ENCODE measurements at regions not wholly inside any gene's neighbourhood (a gene's known extent, or its start where the extent isn't known, plus 50 kb on each side); places are given as distances from the start of the nearest gene placed in this dataset.

DNA sequence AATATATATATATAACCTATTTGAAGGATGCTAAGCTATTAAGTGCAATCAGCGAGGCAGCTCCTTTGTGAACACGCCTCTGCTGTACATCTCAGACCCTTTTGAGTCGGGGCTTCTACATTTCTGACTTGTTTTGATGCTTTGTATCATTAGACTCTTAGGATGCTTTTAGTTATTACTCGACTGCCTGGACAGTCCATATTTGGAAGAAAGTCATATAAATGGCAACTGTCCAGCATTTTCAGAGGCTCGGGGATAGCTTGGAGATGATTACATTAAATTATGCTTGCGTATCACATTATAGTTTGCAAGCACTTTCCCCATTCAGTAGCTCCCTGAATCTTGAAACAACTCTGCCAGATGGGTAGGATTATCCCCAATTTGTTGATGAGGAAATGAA, 257.9 kb downstream of the PTEN start:
- no peaks in the 10 kb centered on the region for H3K9me3 ChIP-seq (ENCODE audit: control insufficient read depth in 1 of 2, low read length in 2 of 2)
- H3K27me3 ChIP-seq (ENCODE audit: low read depth, low read length): no peaks in the 10 kb centered on the region
- H3K27ac ChIP-seq (ENCODE audit: low read length): no peak overlapping the region
- H3K4me1 ChIP-seq (ENCODE audit: control insufficient read depth in 1 of 2, insufficient read depth in 2 of 2, low read length in 2 of 2): no peaks in the 10 kb centered on the region
- no peak overlapping the region for H3K4me3 ChIP-seq (ENCODE audit: low read depth in 1 of 2, low read length in 2 of 2)
- no peaks in the 10 kb centered on the region for H3K36me3 ChIP-seq (ENCODE audit: control insufficient read depth in 1 of 2, insufficient read depth in 2 of 2, low read length in 2 of 2)

DNA sequence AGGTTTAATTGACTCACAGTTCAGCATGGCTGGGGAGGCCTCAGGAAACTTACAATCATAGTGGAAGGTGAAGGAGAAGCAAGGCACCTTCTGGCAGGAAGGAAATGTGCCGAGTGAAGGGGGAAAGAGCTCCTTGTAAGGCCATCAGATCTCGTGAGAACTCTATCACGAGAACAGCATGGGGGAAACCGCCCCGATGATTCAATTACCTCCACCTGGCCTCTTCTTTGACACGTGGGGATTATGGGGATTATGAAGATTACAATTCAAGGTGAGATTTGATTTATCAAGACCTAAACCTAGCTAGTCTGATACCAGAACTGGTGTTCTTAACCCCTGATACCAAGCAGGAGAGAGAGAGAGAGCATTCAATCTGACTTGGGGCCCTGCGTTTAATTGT, 258.7 kb downstream of the PTEN start:
- H3K4me1 ChIP-seq (ENCODE audit: control insufficient read depth in 1 of 2, insufficient read depth in 2 of 2, low read length in 2 of 2): no peaks in the 10 kb centered on the region
- no peaks in the 10 kb centered on the region for H3K9me3 ChIP-seq (ENCODE audit: control insufficient read depth in 1 of 2, low read length in 2 of 2)
- H3K4me3 ChIP-seq (ENCODE audit: low read depth in 1 of 2, low read length in 2 of 2): no peak overlapping the region
- no peaks in the 10 kb centered on the region for H3K36me3 ChIP-seq (ENCODE audit: control insufficient read depth in 1 of 2, insufficient read depth in 2 of 2, low read length in 2 of 2)
- no peaks in the 10 kb centered on the region for H3K27me3 ChIP-seq (ENCODE audit: low read depth, low read length)
- H3K27ac ChIP-seq (ENCODE audit: low read length): no peak overlapping the region

DNA sequence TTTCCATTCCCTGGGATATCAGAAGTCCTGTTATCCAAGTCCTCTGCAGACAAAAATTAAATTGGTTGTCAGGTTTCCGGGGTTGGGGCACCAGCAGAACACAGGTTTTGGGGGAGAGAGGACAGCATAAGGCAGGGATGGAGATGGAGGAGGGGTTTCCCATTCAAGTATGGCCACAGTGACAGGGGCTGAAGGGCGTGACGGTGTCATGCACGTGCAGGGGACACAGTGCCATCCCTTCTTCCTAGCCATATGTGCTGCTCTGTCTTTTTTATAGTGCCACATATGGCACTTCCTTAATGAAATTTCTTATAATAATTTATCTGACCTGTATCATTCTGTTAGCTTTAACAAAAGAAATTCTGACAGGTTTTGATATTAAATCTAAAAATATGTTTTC, 259.2 kb downstream of the PTEN start:
- Histone ChIP-seq H3K27ac (ENCODE audit: low read length) (no peak overlapping the region), H3K9me3 (ENCODE audit: control insufficient read depth in 1 of 2, low read length in 2 of 2) (no peaks in the 10 kb centered on the region), H3K27me3 (ENCODE audit: low read depth, low read length) (no peaks in the 10 kb centered on the region), H3K36me3 (ENCODE audit: control insufficient read depth in 1 of 2, insufficient read depth in 2 of 2, low read length in 2 of 2) (no peaks in the 10 kb centered on the region), H3K4me1 (ENCODE audit: control insufficient read depth in 1 of 2, insufficient read depth in 2 of 2, low read length in 2 of 2) (no peaks in the 10 kb centered on the region), H3K4me3 (ENCODE audit: low read depth in 1 of 2, low read length in 2 of 2) (no peak overlapping the region)

DNA sequence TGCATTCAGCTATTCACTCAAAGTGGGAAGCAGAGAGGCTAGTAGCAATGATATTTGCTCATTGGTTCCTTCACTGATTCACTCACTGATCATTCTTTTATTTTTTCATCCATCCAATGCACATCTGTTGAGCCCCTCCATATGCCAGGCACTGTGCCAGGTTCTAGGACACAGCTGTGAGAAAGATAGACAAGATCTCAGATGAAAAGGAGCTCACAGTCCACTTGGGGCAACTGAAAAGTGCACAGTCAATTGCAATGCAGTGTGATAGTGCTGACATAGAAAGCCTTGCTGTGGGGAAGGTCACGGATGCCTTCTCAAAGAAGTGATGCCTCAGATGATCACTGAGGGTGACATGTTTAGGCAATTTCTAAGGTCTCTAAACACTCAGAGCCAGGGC, 262.3 kb downstream of the PTEN start:
- Histone ChIP-seq H3K36me3 (ENCODE audit: control insufficient read depth in 1 of 2, insufficient read depth in 2 of 2, low read length in 2 of 2) (no peaks in the 10 kb centered on the region), H3K27ac (ENCODE audit: low read length) (no peak overlapping the region), H3K4me1 (ENCODE audit: control insufficient read depth in 1 of 2, insufficient read depth in 2 of 2, low read length in 2 of 2) (no peaks in the 10 kb centered on the region), H3K27me3 (ENCODE audit: low read depth, low read length) (no peaks in the 10 kb centered on the region), H3K4me3 (ENCODE audit: low read depth in 1 of 2, low read length in 2 of 2) (no peak overlapping the region), H3K9me3 (ENCODE audit: control insufficient read depth in 1 of 2, low read length in 2 of 2) (no peaks in the 10 kb centered on the region)

DNA sequence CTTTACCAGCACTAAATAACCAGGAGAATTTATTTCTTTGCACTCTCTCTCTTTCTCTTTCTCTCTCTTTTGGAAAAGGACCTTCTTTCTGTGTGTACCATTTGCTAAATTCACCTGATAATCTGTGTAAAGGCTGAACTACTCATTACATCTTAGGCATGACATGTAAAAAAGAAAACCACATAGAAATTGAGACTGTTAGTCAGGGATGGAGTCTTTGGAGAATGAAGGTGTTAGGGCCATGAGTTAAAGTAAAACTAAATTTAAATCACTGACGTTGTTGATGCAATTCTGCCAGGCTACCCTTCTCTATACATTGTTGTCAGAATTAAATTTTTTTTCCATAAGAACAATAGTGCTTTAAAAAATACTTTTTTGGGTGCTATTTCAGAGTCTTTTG, 263.3 kb downstream of the PTEN start:
- Histone ChIP-seq H3K9me3 (ENCODE audit: control insufficient read depth in 1 of 2, low read length in 2 of 2) (no peaks in the 10 kb centered on the region), H3K27ac (ENCODE audit: low read length) (no peak overlapping the region), H3K27me3 (ENCODE audit: low read depth, low read length) (no peaks in the 10 kb centered on the region), H3K36me3 (ENCODE audit: control insufficient read depth in 1 of 2, insufficient read depth in 2 of 2, low read length in 2 of 2) (no peaks in the 10 kb centered on the region), H3K4me1 (ENCODE audit: control insufficient read depth in 1 of 2, insufficient read depth in 2 of 2, low read length in 2 of 2) (no peaks in the 10 kb centered on the region), H3K4me3 (ENCODE audit: low read depth in 1 of 2, low read length in 2 of 2) (no peak overlapping the region)

DNA sequence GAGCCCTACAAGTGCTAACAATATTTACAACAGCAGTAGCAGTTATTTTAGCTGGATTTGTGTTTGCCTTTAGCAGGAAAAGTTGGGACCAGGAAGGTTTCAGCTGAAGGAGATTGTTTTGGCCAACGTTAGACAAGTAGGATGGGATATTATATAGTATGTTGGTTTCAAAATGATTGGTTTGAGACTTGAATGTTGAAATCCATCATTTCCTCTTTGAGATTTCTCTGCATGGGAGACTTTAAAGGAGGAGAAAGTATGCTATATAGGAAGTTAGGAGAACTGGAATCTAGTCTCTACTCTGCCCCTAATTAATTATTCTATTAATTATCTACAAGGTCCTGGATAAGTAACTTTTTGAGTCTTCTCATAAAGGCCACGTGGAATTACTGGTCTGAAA, 263.8 kb downstream of the PTEN start:
- no peaks in the 10 kb centered on the region for H3K9me3 ChIP-seq (ENCODE audit: control insufficient read depth in 1 of 2, low read length in 2 of 2)
- no peak overlapping the region for H3K27ac ChIP-seq (ENCODE audit: low read length)
- no peak overlapping the region for H3K4me3 ChIP-seq (ENCODE audit: low read depth in 1 of 2, low read length in 2 of 2)
- no peaks in the 10 kb centered on the region for H3K4me1 ChIP-seq (ENCODE audit: control insufficient read depth in 1 of 2, insufficient read depth in 2 of 2, low read length in 2 of 2)
- no peaks in the 10 kb centered on the region for H3K36me3 ChIP-seq (ENCODE audit: control insufficient read depth in 1 of 2, insufficient read depth in 2 of 2, low read length in 2 of 2)
- no peaks in the 10 kb centered on the region for H3K27me3 ChIP-seq (ENCODE audit: low read depth, low read length)

DNA sequence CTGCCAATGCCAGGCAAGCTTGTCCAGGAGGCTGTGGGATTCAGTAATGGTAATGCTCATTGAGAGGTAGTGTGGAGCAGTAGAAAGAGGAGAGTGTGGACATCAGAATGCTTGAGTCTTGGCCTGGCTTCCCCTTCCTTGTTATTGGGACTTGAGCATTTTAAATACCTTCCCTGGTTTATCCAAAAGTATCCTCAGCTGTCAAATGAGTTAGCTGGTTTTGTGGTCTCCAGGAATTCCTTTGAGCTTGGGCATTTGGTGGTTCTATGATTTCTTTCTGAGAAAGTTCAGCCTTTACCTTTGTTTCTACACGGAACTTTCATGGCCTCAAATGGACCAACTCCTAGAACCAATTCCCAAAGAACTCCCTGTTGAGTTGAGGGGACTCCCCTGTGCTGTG, 264.3 kb downstream of the PTEN start:
- no peaks in the 10 kb centered on the region for H3K36me3 ChIP-seq (ENCODE audit: control insufficient read depth in 1 of 2, insufficient read depth in 2 of 2, low read length in 2 of 2)
- no peak overlapping the region for H3K27ac ChIP-seq (ENCODE audit: low read length)
- H3K4me1 ChIP-seq (ENCODE audit: control insufficient read depth in 1 of 2, insufficient read depth in 2 of 2, low read length in 2 of 2): no peaks in the 10 kb centered on the region
- H3K9me3 ChIP-seq (ENCODE audit: control insufficient read depth in 1 of 2, low read length in 2 of 2): no peaks in the 10 kb centered on the region
- no peak overlapping the region for H3K4me3 ChIP-seq (ENCODE audit: low read depth in 1 of 2, low read length in 2 of 2)
- H3K27me3 ChIP-seq (ENCODE audit: low read depth, low read length): no peaks in the 10 kb centered on the region

DNA sequence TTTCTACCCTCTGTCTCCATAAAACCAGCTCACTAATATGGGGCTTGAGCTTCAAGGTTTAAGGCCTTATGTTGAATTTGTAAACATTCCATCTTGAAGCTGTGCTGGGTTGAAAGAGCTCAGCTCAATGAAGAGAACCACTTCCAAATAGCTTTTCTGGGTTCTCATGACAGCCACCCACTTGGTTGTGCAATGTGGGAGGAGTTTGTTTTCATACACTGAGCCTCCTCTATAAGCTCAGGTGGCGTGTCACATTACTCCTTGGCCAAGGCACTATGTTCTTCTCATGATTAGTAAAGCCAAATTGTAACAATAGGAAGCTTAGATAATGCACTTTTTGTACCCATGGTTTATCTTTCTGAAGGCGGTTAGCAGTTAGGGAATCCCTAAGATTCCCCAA, 265.6 kb downstream of the PTEN start:
- Histone ChIP-seq H3K27ac (ENCODE audit: low read length) (no peak overlapping the region), H3K27me3 (ENCODE audit: low read depth, low read length) (no peaks in the 10 kb centered on the region), H3K4me1 (ENCODE audit: control insufficient read depth in 1 of 2, insufficient read depth in 2 of 2, low read length in 2 of 2) (no peaks in the 10 kb centered on the region), H3K4me3 (ENCODE audit: low read depth in 1 of 2, low read length in 2 of 2) (no peak overlapping the region), H3K36me3 (ENCODE audit: control insufficient read depth in 1 of 2, insufficient read depth in 2 of 2, low read length in 2 of 2) (no peaks in the 10 kb centered on the region), H3K9me3 (ENCODE audit: control insufficient read depth in 1 of 2, low read length in 2 of 2) (no peaks in the 10 kb centered on the region)

DNA sequence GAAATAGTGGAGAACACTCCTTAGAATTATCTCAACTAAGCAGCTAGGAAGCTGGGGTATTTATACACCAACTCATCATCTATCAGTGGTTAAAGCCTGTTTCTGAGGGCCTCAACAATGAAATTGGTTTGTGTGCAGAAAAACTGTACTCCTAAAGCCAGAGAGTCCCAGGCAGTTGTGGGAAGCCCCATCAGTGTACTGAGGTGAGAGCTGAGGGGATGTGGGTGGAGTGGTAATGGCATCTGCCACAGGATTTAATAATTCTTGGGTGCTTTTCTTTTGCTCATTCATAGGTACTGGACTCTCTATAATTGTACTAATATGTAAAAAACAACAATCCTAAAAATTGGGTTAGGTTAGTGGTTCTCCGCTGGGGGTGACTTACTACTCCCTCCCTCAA, 267.5 kb downstream of the PTEN start:
- Histone ChIP-seq H3K4me3 (ENCODE audit: low read depth in 1 of 2, low read length in 2 of 2) (no peak overlapping the region), H3K27ac (ENCODE audit: low read length) (no peak overlapping the region), H3K9me3 (ENCODE audit: control insufficient read depth in 1 of 2, low read length in 2 of 2) (no peaks in the 10 kb centered on the region), H3K27me3 (ENCODE audit: low read depth, low read length) (no peaks in the 10 kb centered on the region), H3K36me3 (ENCODE audit: control insufficient read depth in 1 of 2, insufficient read depth in 2 of 2, low read length in 2 of 2) (no peaks in the 10 kb centered on the region), H3K4me1 (ENCODE audit: control insufficient read depth in 1 of 2, insufficient read depth in 2 of 2, low read length in 2 of 2) (no peaks in the 10 kb centered on the region)

DNA sequence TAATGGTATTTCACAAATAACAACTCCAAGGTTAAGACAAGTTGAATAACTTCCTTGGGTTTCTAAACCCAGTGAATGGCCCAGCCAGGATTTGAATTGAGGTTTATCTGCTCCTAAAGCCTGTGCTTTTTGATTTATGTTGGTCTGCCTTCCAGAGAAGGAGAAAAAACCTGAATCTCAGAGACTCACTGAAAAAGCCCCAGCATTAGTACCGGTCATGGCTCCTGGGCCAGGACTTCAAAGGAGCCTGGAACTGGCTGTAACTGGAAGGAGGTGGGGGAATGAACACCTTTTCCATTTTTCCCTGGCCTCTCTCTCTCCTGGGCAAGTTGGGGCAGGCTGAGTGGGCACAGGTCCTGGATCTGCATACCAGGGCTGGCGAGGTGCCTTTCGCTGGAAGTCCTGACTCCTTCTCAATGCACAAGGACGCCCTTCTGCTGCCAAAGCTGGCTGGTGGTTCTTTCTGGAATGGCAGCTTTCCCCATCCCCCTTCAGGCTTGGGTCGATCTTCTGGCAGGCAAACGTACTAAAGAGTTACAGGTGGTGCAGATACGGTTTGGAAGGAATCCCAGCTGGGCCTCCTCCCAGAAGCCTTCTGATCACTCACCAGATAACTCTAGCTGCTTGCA, 268.2 kb downstream of the PTEN start:
- no peaks in the 10 kb centered on the region for H3K27me3 ChIP-seq (ENCODE audit: low read depth, low read length)
- no peaks in the 10 kb centered on the region for H3K36me3 ChIP-seq (ENCODE audit: control insufficient read depth in 1 of 2, insufficient read depth in 2 of 2, low read length in 2 of 2)
- no peak overlapping the region for H3K4me3 ChIP-seq (ENCODE audit: low read depth in 1 of 2, low read length in 2 of 2)
- H3K4me1 ChIP-seq (ENCODE audit: control insufficient read depth in 1 of 2, insufficient read depth in 2 of 2, low read length in 2 of 2): no peaks in the 10 kb centered on the region
- H3K27ac ChIP-seq (ENCODE audit: low read length): no peak overlapping the region
- no peaks in the 10 kb centered on the region for H3K9me3 ChIP-seq (ENCODE audit: control insufficient read depth in 1 of 2, low read length in 2 of 2)

DNA sequence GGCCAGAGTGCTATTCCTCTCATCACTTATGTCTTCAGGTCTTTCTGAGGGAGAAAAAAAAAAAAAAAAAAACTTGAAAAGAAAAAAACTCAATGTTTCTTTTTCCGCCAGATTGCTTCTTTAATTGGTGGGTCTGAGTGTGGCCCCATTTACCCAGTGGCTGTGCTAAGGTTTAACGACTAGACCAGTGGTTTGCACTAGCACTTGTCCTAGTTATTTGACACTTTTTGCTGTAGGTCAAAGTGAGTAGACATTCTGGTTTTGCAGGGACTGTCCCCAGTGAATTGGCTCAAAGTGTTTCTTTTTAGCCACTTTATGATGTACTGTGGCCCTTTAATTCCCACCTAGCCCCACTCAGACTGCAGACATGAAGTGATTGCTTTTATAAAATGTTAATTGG, 273.3 kb downstream of the PTEN start:
- no peaks in the 10 kb centered on the region for H3K27me3 ChIP-seq (ENCODE audit: low read depth, low read length)
- H3K27ac ChIP-seq (ENCODE audit: low read length): no peak overlapping the region
- H3K4me3 ChIP-seq (ENCODE audit: low read depth in 1 of 2, low read length in 2 of 2): no peak overlapping the region
- no peaks in the 10 kb centered on the region for H3K9me3 ChIP-seq (ENCODE audit: control insufficient read depth in 1 of 2, low read length in 2 of 2)
- no peaks in the 10 kb centered on the region for H3K36me3 ChIP-seq (ENCODE audit: control insufficient read depth in 1 of 2, insufficient read depth in 2 of 2, low read length in 2 of 2)
- no peaks in the 10 kb centered on the region for H3K4me1 ChIP-seq (ENCODE audit: control insufficient read depth in 1 of 2, insufficient read depth in 2 of 2, low read length in 2 of 2)

DNA sequence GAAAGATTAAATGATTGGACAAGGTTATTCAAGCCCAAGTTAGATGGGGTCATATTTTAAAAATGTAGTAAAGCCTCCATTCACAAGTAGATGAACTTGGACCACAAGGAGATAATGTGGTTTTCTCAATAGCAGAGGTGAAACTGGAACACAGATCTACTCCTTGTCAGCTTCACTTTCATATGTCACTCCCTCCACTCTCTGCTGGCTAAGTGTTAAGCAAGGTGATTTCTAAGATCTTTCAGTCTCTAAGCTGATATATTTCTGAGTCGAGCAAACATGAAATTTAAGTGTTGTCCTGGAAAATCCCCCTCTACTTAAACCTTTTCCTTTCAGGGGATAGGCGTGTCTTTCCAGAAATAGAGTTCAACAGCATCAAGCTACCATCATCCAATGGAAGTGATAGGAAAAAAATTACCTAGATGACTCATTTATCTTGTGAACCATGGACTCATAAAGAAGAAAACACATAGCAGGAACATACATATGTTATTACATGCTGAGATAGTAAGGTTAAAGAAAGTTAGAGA, 275.0 kb downstream of the PTEN start:
- no peaks in the 10 kb centered on the region for H3K36me3 ChIP-seq (ENCODE audit: control insufficient read depth in 1 of 2, insufficient read depth in 2 of 2, low read length in 2 of 2)
- H3K27me3 ChIP-seq (ENCODE audit: low read depth, low read length): no peaks in the 10 kb centered on the region
- no peak overlapping the region for H3K27ac ChIP-seq (ENCODE audit: low read length)
- no peak overlapping the region for H3K4me3 ChIP-seq (ENCODE audit: low read depth in 1 of 2, low read length in 2 of 2)
- H3K4me1 ChIP-seq (ENCODE audit: control insufficient read depth in 1 of 2, insufficient read depth in 2 of 2, low read length in 2 of 2): no peaks in the 10 kb centered on the region
- H3K9me3 ChIP-seq (ENCODE audit: control insufficient read depth in 1 of 2, low read length in 2 of 2): no peaks in the 10 kb centered on the region

All from muscle layer of duodenum (tissue), 2 donors.